ENCODE measurements at regions not wholly inside any gene's neighbourhood (a gene's known extent, or its start where the extent isn't known, plus 50 kb on each side); places are given as distances from the start of the nearest gene placed in this dataset.

- no peaks in the 10 kb centered on the region for H3K27me3 ChIP-seq (ENCODE audit: control insufficient read depth in 1 of 2, insufficient read depth in 2 of 2, low read length in 2 of 2)
- no peak overlapping the region for H3K4me3 ChIP-seq (ENCODE audit: low read depth in 1 of 2, low read length in 2 of 2)
- H3K27ac ChIP-seq (ENCODE audit: low read depth in 2 of 2, low read length in 1 of 2): no peak overlapping the region
- WGBS, 2 donors: 41 to 69% methylated on average over 1 of the region's 1 CpG
- no peaks in the 10 kb centered on the region for H3K4me1 ChIP-seq (ENCODE audit: control insufficient read depth in 2 of 2, insufficient read depth in 2 of 2, low read length in 1 of 2)
- no peaks in the 10 kb centered on the region for H3K36me3 ChIP-seq (ENCODE audit: control insufficient read depth in 2 of 2, insufficient read depth in 2 of 2, low read length in 1 of 2)
- H3K9me3 ChIP-seq (ENCODE audit: control insufficient read depth in 2 of 2, insufficient read depth in 1 of 2, low read depth in 1 of 2, low read length in 1 of 2): no peaks in the 10 kb centered on the region
Observed at GRCh38 chr5:17831279-17831678, 197.0 kb downstream of the TAF11L14 start.

GRCh38 chr5:17832949-17833745 is 198.9 kb downstream of the TAF11L14 start:
- Histone ChIP-seq H3K27me3 (ENCODE audit: control insufficient read depth in 1 of 2, insufficient read depth in 2 of 2, low read length in 2 of 2) (no peaks in the 10 kb centered on the region), H3K4me3 (ENCODE audit: low read depth in 1 of 2, low read length in 2 of 2) (no peak overlapping the region), H3K4me1 (ENCODE audit: control insufficient read depth in 2 of 2, insufficient read depth in 2 of 2, low read length in 1 of 2) (no peaks in the 10 kb centered on the region), H3K36me3 (ENCODE audit: control insufficient read depth in 2 of 2, insufficient read depth in 2 of 2, low read length in 1 of 2) (no peaks in the 10 kb centered on the region), H3K9me3 (ENCODE audit: control insufficient read depth in 2 of 2, insufficient read depth in 1 of 2, low read depth in 1 of 2, low read length in 1 of 2) (no peaks in the 10 kb centered on the region), H3K27ac (ENCODE audit: low read depth in 2 of 2, low read length in 1 of 2) (no peak overlapping the region)
- WGBS, 2 donors: 71 to 73% methylated on average over 5 of the region's 5 CpGs

DNA sequence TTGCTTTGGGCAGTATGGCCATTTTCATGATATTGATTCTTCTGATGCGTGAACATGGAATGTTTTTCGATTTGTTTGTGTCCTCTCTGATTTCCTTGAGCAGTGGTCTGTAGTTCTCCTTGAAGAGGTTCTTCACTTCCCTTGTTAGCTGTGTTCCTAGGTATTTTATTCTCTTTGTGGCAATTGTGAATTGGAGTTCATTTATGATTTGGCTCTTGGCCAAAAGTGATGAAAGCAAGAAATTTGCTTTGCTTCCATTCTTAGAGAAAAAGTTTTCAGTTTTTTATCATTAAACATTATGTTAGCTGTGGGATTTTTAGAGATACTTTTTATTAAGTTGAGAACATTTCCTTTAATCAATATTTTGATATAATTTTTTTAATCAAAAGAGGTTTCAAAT is 203.5 kb downstream of the TAF11L14 start:
- Histone ChIP-seq H3K36me3 (ENCODE audit: control insufficient read depth in 2 of 2, insufficient read depth in 2 of 2, low read length in 1 of 2) (no peaks in the 10 kb centered on the region), H3K27me3 (ENCODE audit: control insufficient read depth in 1 of 2, insufficient read depth in 2 of 2, low read length in 2 of 2) (no peaks in the 10 kb centered on the region), H3K4me1 (ENCODE audit: control insufficient read depth in 2 of 2, insufficient read depth in 2 of 2, low read length in 1 of 2) (no peaks in the 10 kb centered on the region), H3K9me3 (ENCODE audit: control insufficient read depth in 2 of 2, insufficient read depth in 1 of 2, low read depth in 1 of 2, low read length in 1 of 2) (no peaks in the 10 kb centered on the region), H3K27ac (ENCODE audit: low read depth in 2 of 2, low read length in 1 of 2) (no peak overlapping the region), H3K4me3 (ENCODE audit: low read depth in 1 of 2, low read length in 2 of 2) (no peak overlapping the region)
- WGBS, 2 donors: 88 to 93% methylated on average over 2 of the region's 2 CpGs

GRCh38 chr5:17838469-17838868 is 204.2 kb downstream of the TAF11L14 start:
- Histone ChIP-seq H3K4me1 (ENCODE audit: control insufficient read depth in 2 of 2, insufficient read depth in 2 of 2, low read length in 1 of 2) (no peaks in the 10 kb centered on the region), H3K27me3 (ENCODE audit: control insufficient read depth in 1 of 2, insufficient read depth in 2 of 2, low read length in 2 of 2) (no peaks in the 10 kb centered on the region), H3K27ac (ENCODE audit: low read depth in 2 of 2, low read length in 1 of 2) (no peak overlapping the region), H3K9me3 (ENCODE audit: control insufficient read depth in 2 of 2, insufficient read depth in 1 of 2, low read depth in 1 of 2, low read length in 1 of 2) (no peaks in the 10 kb centered on the region), H3K4me3 (ENCODE audit: low read depth in 1 of 2, low read length in 2 of 2) (no peak overlapping the region), H3K36me3 (ENCODE audit: control insufficient read depth in 2 of 2, insufficient read depth in 2 of 2, low read length in 1 of 2) (no peaks in the 10 kb centered on the region)
- 51 to 71% methylated on average over 3 of the region's 3 CpGs for WGBS, 2 donors

DNA sequence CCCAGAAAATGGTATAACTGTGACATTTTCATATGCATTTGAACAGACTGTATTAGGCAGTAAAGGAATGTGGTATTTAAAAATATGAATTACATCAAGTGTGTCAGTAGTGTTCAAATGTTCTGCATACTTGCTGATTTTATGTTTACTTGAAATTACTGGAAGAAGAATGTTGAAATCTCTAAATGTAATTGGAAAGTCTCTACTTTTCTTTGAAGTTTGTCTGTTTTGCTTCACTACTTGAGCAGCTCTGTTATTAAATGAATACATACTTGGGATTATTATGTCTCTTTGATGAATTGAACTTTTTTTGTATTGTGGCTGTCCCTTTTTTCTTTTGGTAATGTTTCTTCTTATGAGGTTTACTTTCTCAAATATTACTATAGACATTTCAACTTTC is 205.6 kb downstream of the TAF11L14 start:
- no peaks in the 10 kb centered on the region for H3K4me1 ChIP-seq (ENCODE audit: control insufficient read depth in 2 of 2, insufficient read depth in 2 of 2, low read length in 1 of 2)
- H3K27me3 ChIP-seq (ENCODE audit: control insufficient read depth in 1 of 2, insufficient read depth in 2 of 2, low read length in 2 of 2): no peaks in the 10 kb centered on the region
- no peak overlapping the region for H3K27ac ChIP-seq (ENCODE audit: low read depth in 2 of 2, low read length in 1 of 2)
- H3K36me3 ChIP-seq (ENCODE audit: control insufficient read depth in 2 of 2, insufficient read depth in 2 of 2, low read length in 1 of 2): no peaks in the 10 kb centered on the region
- H3K4me3 ChIP-seq (ENCODE audit: low read depth in 1 of 2, low read length in 2 of 2): no peak overlapping the region
- H3K9me3 ChIP-seq (ENCODE audit: control insufficient read depth in 2 of 2, insufficient read depth in 1 of 2, low read depth in 1 of 2, low read length in 1 of 2): no peaks in the 10 kb centered on the region

DNA sequence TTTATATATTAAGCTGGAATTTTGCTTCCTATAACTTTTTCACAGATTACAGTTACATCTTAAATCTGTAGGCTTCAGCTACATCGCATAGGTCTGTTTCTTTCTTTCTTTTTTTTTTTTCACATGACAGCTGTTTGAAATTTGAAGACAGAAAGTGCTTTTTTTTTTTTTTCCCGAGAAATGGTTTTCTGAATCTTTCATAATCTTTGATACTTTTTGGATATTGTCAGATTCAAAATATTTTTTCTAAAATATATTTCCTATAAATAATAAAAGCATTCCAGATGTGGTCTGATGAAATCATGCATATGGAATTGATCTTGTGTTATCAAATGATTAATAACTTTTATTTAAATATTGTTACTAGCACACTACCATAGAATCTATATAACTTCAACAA is 212.2 kb downstream of the TAF11L14 start:
- Histone ChIP-seq H3K27ac (ENCODE audit: low read depth in 2 of 2, low read length in 1 of 2) (no peak overlapping the region), H3K4me3 (ENCODE audit: low read depth in 1 of 2, low read length in 2 of 2) (no peak overlapping the region), H3K36me3 (ENCODE audit: control insufficient read depth in 2 of 2, insufficient read depth in 2 of 2, low read length in 1 of 2) (no peaks in the 10 kb centered on the region), H3K9me3 (ENCODE audit: control insufficient read depth in 2 of 2, insufficient read depth in 1 of 2, low read depth in 1 of 2, low read length in 1 of 2) (no peaks in the 10 kb centered on the region), H3K27me3 (ENCODE audit: control insufficient read depth in 1 of 2, insufficient read depth in 2 of 2, low read length in 2 of 2) (no peaks in the 10 kb centered on the region), H3K4me1 (ENCODE audit: control insufficient read depth in 2 of 2, insufficient read depth in 2 of 2, low read length in 1 of 2) (no peaks in the 10 kb centered on the region)
- WGBS, 2 donors: 80 to 82% methylated on average over 2 of the region's 2 CpGs

GRCh38 chr5:17847286-17847685 is 213.0 kb downstream of the TAF11L14 start:
- H3K36me3 ChIP-seq (ENCODE audit: control insufficient read depth in 2 of 2, insufficient read depth in 2 of 2, low read length in 1 of 2): no peaks in the 10 kb centered on the region
- WGBS, 2 donors: 77 to 91% methylated on average over 2 of the region's 2 CpGs
- H3K9me3 ChIP-seq (ENCODE audit: control insufficient read depth in 2 of 2, insufficient read depth in 1 of 2, low read depth in 1 of 2, low read length in 1 of 2): no peaks in the 10 kb centered on the region
- no peaks in the 10 kb centered on the region for H3K4me1 ChIP-seq (ENCODE audit: control insufficient read depth in 2 of 2, insufficient read depth in 2 of 2, low read length in 1 of 2)
- no peak overlapping the region for H3K27ac ChIP-seq (ENCODE audit: low read depth in 2 of 2, low read length in 1 of 2)
- H3K4me3 ChIP-seq (ENCODE audit: low read depth in 1 of 2, low read length in 2 of 2): no peak overlapping the region
- no peaks in the 10 kb centered on the region for H3K27me3 ChIP-seq (ENCODE audit: control insufficient read depth in 1 of 2, insufficient read depth in 2 of 2, low read length in 2 of 2)

- H3K36me3 ChIP-seq (ENCODE audit: control insufficient read depth in 2 of 2, insufficient read depth in 2 of 2, low read length in 1 of 2): no peaks in the 10 kb centered on the region
- H3K4me1 ChIP-seq (ENCODE audit: control insufficient read depth in 2 of 2, insufficient read depth in 2 of 2, low read length in 1 of 2): no peaks in the 10 kb centered on the region
- H3K4me3 ChIP-seq (ENCODE audit: low read depth in 1 of 2, low read length in 2 of 2): no peak overlapping the region
- no peak overlapping the region for H3K27ac ChIP-seq (ENCODE audit: low read depth in 2 of 2, low read length in 1 of 2)
- H3K27me3 ChIP-seq (ENCODE audit: control insufficient read depth in 1 of 2, insufficient read depth in 2 of 2, low read length in 2 of 2): no peaks in the 10 kb centered on the region
- no peaks in the 10 kb centered on the region for H3K9me3 ChIP-seq (ENCODE audit: control insufficient read depth in 2 of 2, insufficient read depth in 1 of 2, low read depth in 1 of 2, low read length in 1 of 2)
Observed at GRCh38 chr5:17852111-17852510, 217.9 kb downstream of the TAF11L14 start.

DNA sequence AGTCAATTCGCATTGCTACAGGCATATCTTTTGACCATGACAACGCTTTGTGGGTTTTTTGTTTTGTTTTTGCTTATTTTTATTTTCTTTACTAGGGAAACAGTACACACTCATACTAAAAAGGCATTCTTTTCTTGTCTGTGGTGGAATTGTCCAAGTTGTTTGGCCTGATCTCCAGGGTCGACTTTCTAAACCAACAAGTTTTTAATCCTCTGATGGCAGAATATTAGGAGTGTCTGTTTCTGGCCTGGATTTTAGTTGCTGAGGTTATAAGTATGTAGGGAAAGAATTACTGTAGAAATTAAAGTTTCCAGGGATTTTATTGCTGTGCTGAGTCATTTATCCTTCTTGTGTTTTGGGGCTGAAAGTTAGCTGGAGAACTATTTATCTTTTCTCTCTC is 218.5 kb downstream of the TAF11L14 start:
- WGBS, 2 donors: 40 to 46% methylated on average over 3 of the region's 3 CpGs
- Histone ChIP-seq H3K27me3 (ENCODE audit: control insufficient read depth in 1 of 2, insufficient read depth in 2 of 2, low read length in 2 of 2) (no peaks in the 10 kb centered on the region), H3K36me3 (ENCODE audit: control insufficient read depth in 2 of 2, insufficient read depth in 2 of 2, low read length in 1 of 2) (no peaks in the 10 kb centered on the region), H3K4me3 (ENCODE audit: low read depth in 1 of 2, low read length in 2 of 2) (no peak overlapping the region), H3K9me3 (ENCODE audit: control insufficient read depth in 2 of 2, insufficient read depth in 1 of 2, low read depth in 1 of 2, low read length in 1 of 2) (no peaks in the 10 kb centered on the region), H3K4me1 (ENCODE audit: control insufficient read depth in 2 of 2, insufficient read depth in 2 of 2, low read length in 1 of 2) (no peaks in the 10 kb centered on the region), H3K27ac (ENCODE audit: low read depth in 2 of 2, low read length in 1 of 2) (no peak overlapping the region)

GRCh38 chr5:17854901-17855300 is 220.6 kb downstream of the TAF11L14 start:
- Histone ChIP-seq H3K27me3 (ENCODE audit: control insufficient read depth in 1 of 2, insufficient read depth in 2 of 2, low read length in 2 of 2) (no peaks in the 10 kb centered on the region), H3K4me3 (ENCODE audit: low read depth in 1 of 2, low read length in 2 of 2) (no peak overlapping the region), H3K27ac (ENCODE audit: low read depth in 2 of 2, low read length in 1 of 2) (no peak overlapping the region), H3K9me3 (ENCODE audit: control insufficient read depth in 2 of 2, insufficient read depth in 1 of 2, low read depth in 1 of 2, low read length in 1 of 2) (no peaks in the 10 kb centered on the region), H3K36me3 (ENCODE audit: control insufficient read depth in 2 of 2, insufficient read depth in 2 of 2, low read length in 1 of 2) (no peaks in the 10 kb centered on the region), H3K4me1 (ENCODE audit: control insufficient read depth in 2 of 2, insufficient read depth in 2 of 2, low read length in 1 of 2) (no peaks in the 10 kb centered on the region)

Measured in esophagus (tissue), 2 donors.